ENCODE measurements at regions not wholly inside any gene's neighbourhood (a gene's known extent, or its start where the extent isn't known, plus 50 kb on each side); places are given as distances from the start of the nearest gene placed in this dataset.

- no peak for DNase-seq
Measured at GRCh38 chr15:38894243-38894948, 329.8 kb upstream of the RASGRP1 start.

GRCh38 chr15:38895326-38896255 lies 331.0 kb upstream of the RASGRP1 start:
- no peak for DNase-seq

GRCh38 chr15:38896647-38897046 lies 332.0 kb upstream of the RASGRP1 start:
- no peak for DNase-seq

- no peak for DNase-seq
Measured at GRCh38 chr15:38897551-38897950, 332.9 kb upstream of the RASGRP1 start.

GRCh38 chr15:38898236-38898635 lies 333.6 kb upstream of the RASGRP1 start:
- DNase-seq, result no peak

- no peak for DNase-seq
Measured at GRCh38 chr15:38899300-38899699, 334.7 kb upstream of the RASGRP1 start.

- DNase-seq, result no peak
Measured at GRCh38 chr15:38904298-38904697, 339.7 kb upstream of the RASGRP1 start.

- DNase-seq, result no peak
Measured at GRCh38 chr15:38905632-38906031, 341.0 kb upstream of the RASGRP1 start.

GRCh38 chr15:38920966-38921365 lies 356.4 kb upstream of the RASGRP1 start:
- no peak for DNase-seq

- DNase-seq, result no peak
Measured at GRCh38 chr15:38921471-38921870, 356.9 kb upstream of the RASGRP1 start.

GRCh38 chr15:38928431-38928830 lies 363.8 kb upstream of the RASGRP1 start:
- DNase-seq, result no peak

GRCh38 chr15:38930851-38931572 lies 366.4 kb upstream of the RASGRP1 start:
- DNase-seq, result no peak

GRCh38 chr15:38941399-38941953 lies 376.9 kb upstream of the RASGRP1 start:
- no peak for DNase-seq

- no peak for DNase-seq
Measured at GRCh38 chr15:38944536-38944935, 379.9 kb upstream of the RASGRP1 start.

- DNase-seq, result no peak
Measured at GRCh38 chr15:38945551-38946298, 381.1 kb upstream of the RASGRP1 start.

- DNase-seq, result no peak
Measured at GRCh38 chr15:38954090-38954489, 389.5 kb upstream of the RASGRP1 start.

- no peak for DNase-seq
Measured at GRCh38 chr15:38961456-38961855, 396.8 kb upstream of the RASGRP1 start.

GRCh38 chr15:38961931-38962330 lies 397.3 kb upstream of the RASGRP1 start:
- no peak for DNase-seq

GRCh38 chr15:38972831-38973230 lies 408.2 kb upstream of the RASGRP1 start:
- DNase-seq, result no peak

- DNase-seq, result no peak
Measured at GRCh38 chr15:38975282-38975990, 410.8 kb upstream of the RASGRP1 start.

GRCh38 chr15:38991126-38991525 lies 426.5 kb upstream of the RASGRP1 start:
- no peak for DNase-seq

- DNase-seq, result no peak
Measured at GRCh38 chr15:38991701-38992100, 427.1 kb upstream of the RASGRP1 start.

Measured in NCI-H526 treated with DMSO at 0.1 percent for 48 hours (cell line).